B cell (primary cell): ENCODE measurements at regions not wholly inside any gene's neighbourhood (a gene's known extent, or its start where the extent isn't known, plus 50 kb on each side); places are given as distances from the start of the nearest gene placed in this dataset.
"Not testable (repeated sequence)": the region's sequence is repeated elsewhere in the genome, so short reads cannot be mapped to it uniquely, and the experiment has no call there.

Experiments used
- CTCF ChIP-seq: fragments of 200-600 bp; IDR thresholded peaks from one replicate; pipeline ENCODE4 v1.8.0; 2022; ENCODE audit warnings: antibody characterized with exemption, mild to moderate bottlenecking
- EZH2 ChIP-seq: IDR thresholded peaks from 2 replicates; pipeline ENCODE4 v1.6.1; 2012; ENCODE audit warnings: borderline replicate concordance, low read depth, mild to moderate bottlenecking, moderate library complexity, low read length; ENCODE audit not compliant: insufficient read depth, poor library complexity, severe bottlenecking

GRCh38 chr3:597746-598145, 401.2 kb downstream of the CHL1 start:
- TF ChIP-seq CTCF, EZH2: not testable (repeated sequence)
